Activated naive CD8-positive, alpha-beta T cell (primary cell): ENCODE measurements at regions not wholly inside any gene's neighbourhood (a gene's known extent, or its start where the extent isn't known, plus 50 kb on each side); places are given as distances from the start of the nearest gene placed in this dataset.
"Not testable (repeated sequence)": the region's sequence is repeated elsewhere in the genome, so short reads cannot be mapped to it uniquely, and the experiment has no call there.

Source experiments
- H3K27ac Mint-ChIP-seq: one replicate; pipeline ENCODE4 v1.8.0; 2021; ENCODE audit warnings: mixed read lengths
- H3K27me3 Mint-ChIP-seq: one replicate; pipeline ENCODE4 v1.8.0; 2021; ENCODE audit warnings: mixed read lengths
- H3K36me3 Mint-ChIP-seq: one replicate; pipeline ENCODE4 v1.8.0; 2021; ENCODE audit warnings: mixed read lengths
- H3K4me1 Mint-ChIP-seq: one replicate; pipeline ENCODE4 v1.8.0; 2021; ENCODE audit warnings: low read depth, mixed read lengths
- H3K4me3 Mint-ChIP-seq: one replicate; pipeline ENCODE4 v1.8.0; 2021; ENCODE audit warnings: mild to moderate bottlenecking, mixed read lengths
- H3K9me3 Mint-ChIP-seq: one replicate; pipeline ENCODE4 v1.8.0; 2021; ENCODE audit warnings: low read depth, mixed read lengths

DNA sequence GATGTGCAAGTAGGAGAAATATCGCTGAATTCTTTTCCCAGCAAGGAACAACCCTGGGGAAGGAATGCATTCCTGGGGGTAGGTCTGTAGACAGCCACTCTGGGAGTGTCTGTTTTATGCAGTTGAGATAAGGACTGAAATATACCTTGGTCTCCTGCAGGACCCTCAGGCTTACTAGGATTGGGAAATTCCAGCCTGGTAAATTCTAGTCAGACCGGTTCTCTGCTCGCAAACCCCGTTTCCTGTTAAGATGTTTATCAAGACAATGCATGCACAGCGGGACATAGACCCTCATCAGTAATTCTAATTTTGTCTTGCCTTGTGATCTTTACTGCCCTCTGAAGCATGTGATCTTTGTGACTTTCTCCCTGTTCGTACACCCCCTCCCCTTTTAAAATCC, 839.0 kb downstream of the REEP3 start:
- not testable (repeated sequence) for H3K4me1 Mint-ChIP-seq, H3K27ac Mint-ChIP-seq, H3K36me3 Mint-ChIP-seq, H3K27me3 Mint-ChIP-seq, H3K4me3 Mint-ChIP-seq
- peaks cover 14% of the 10 kb centered on the region for H3K9me3 Mint-ChIP-seq

- Mint-ChIP-seq H3K4me1 (no peaks in the 10 kb centered on the region), H3K9me3 (peaks cover 11% of the 10 kb centered on the region), H3K27ac (no peak overlapping the region), H3K27me3 (no peaks in the 10 kb centered on the region), H3K36me3 (no peaks in the 10 kb centered on the region), H3K4me3 (no peak overlapping the region)
Observed at GRCh38 chr10:64363687-64364086, 842.5 kb downstream of the REEP3 start.

- Mint-ChIP-seq H3K27ac (no peak overlapping the region), H3K9me3 (no peaks in the 10 kb centered on the region), H3K36me3 (no peaks in the 10 kb centered on the region), H3K27me3 (no peaks in the 10 kb centered on the region), H3K4me3 (no peak overlapping the region), H3K4me1 (no peaks in the 10 kb centered on the region)
Observed at GRCh38 chr10:64365663-64366062, 844.5 kb downstream of the REEP3 start.

GRCh38 chr10:64368298-64368697, 847.1 kb downstream of the REEP3 start:
- Mint-ChIP-seq H3K4me1 (no peaks in the 10 kb centered on the region), H3K9me3 (peaks cover 4% of the 10 kb centered on the region), H3K27me3 (no peaks in the 10 kb centered on the region), H3K4me3 (no peak overlapping the region), H3K36me3 (no peaks in the 10 kb centered on the region), H3K27ac (no peak overlapping the region)

GRCh38 chr10:64369885-64370773, 848.9 kb downstream of the REEP3 start:
- Mint-ChIP-seq H3K4me1 (no peaks in the 10 kb centered on the region), H3K4me3 (no peak overlapping the region), H3K36me3 (no peaks in the 10 kb centered on the region), H3K9me3 (peaks cover 5% of the 10 kb centered on the region), H3K27me3 (no peaks in the 10 kb centered on the region), H3K27ac (no peak overlapping the region)

DNA sequence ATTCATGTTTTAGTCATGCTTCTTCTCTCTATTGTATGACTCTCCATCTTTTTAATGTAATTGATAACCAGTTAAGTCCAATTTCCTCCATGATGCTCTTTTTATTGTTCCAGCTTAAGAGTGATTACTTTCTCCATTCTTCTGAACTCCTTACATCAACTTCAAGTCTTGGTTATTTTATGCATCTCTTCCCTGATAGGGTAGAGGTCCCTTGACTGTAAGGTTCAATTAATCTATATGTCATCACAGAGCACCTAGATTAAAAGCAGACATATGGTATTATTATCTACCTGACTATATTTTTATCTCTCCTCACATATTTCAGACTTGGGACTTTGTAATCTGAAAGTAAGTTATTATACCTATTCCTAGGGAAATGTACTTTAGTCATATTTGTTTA, 853.1 kb downstream of the REEP3 start:
- Mint-ChIP-seq H3K9me3 (peaks cover 5% of the 10 kb centered on the region), H3K27ac (no peak overlapping the region), H3K4me3 (no peak overlapping the region), H3K36me3 (no peaks in the 10 kb centered on the region), H3K4me1 (no peaks in the 10 kb centered on the region), H3K27me3 (no peaks in the 10 kb centered on the region)

GRCh38 chr10:64376167-64376566, 855.0 kb downstream of the REEP3 start:
- H3K36me3 Mint-ChIP-seq: no peaks in the 10 kb centered on the region
- peaks cover 5% of the 10 kb centered on the region for H3K9me3 Mint-ChIP-seq
- no peaks in the 10 kb centered on the region for H3K4me1 Mint-ChIP-seq
- H3K27me3 Mint-ChIP-seq: no peaks in the 10 kb centered on the region
- no peak overlapping the region for H3K27ac Mint-ChIP-seq
- H3K4me3 Mint-ChIP-seq: no peak overlapping the region

GRCh38 chr10:64379898-64380297, 858.7 kb downstream of the REEP3 start:
- no peak overlapping the region for H3K4me3 Mint-ChIP-seq

DNA sequence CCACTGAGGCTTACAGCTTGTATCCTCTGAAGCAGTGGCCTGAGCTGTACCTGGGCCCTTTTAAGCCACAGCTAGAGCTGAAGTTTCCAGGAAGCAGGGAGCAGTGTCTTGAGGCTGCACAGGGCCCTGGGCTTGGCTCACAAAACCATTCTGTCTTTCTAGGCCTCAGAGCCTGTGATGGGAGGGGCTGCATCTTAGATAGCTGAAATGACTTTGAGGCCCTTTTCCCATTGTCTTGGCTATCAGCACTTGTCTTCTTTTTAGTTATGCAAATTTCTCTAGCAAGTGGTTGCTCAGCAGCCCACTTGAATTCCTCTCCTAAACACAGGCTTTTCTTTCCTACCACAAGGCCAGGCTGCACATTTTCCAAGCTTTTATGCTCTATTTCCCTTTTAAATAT, 864.2 kb downstream of the REEP3 start:
- Mint-ChIP-seq H3K4me1 (no peaks in the 10 kb centered on the region), H3K9me3 (peaks cover 3% of the 10 kb centered on the region), H3K4me3 (no peak overlapping the region), H3K27ac (no peak overlapping the region), H3K36me3 (no peaks in the 10 kb centered on the region), H3K27me3 (no peaks in the 10 kb centered on the region)

More at GRCh38 chr10:64379898-64380297, 858.7 kb downstream of the REEP3 start:
- Mint-ChIP-seq H3K36me3 (no peaks in the 10 kb centered on the region), H3K4me1 (no peaks in the 10 kb centered on the region), H3K9me3 (no peaks in the 10 kb centered on the region), H3K27ac (no peak overlapping the region), H3K27me3 (no peaks in the 10 kb centered on the region)

DNA sequence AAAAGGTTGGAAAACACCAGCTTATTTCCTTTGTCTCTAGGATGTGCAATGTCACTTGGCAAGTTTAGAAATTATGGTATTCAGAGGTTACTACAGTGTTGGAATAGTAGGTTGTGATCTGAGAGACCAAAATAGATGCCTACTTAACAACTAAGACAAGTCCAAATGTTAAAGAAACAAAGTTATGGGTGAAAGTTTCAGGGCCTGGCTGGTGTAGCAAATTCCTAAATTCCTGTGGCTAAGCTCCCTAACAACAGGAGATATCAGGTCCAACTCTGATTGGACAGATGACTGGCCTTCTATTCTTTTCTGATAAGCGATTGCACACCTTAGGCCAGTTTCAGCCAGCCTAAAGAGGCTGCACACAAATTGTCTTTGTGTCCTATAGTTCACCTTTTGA, 873.5 kb downstream of the REEP3 start:
- no peak overlapping the region for H3K27ac Mint-ChIP-seq
- peaks cover 2% of the 10 kb centered on the region for H3K9me3 Mint-ChIP-seq
- H3K4me3 Mint-ChIP-seq: no peak overlapping the region
- no peaks in the 10 kb centered on the region for H3K36me3 Mint-ChIP-seq
- H3K27me3 Mint-ChIP-seq: no peaks in the 10 kb centered on the region
- H3K4me1 Mint-ChIP-seq: no peaks in the 10 kb centered on the region

- H3K9me3 Mint-ChIP-seq: no peaks in the 10 kb centered on the region
- no peak overlapping the region for H3K4me3 Mint-ChIP-seq
- H3K4me1 Mint-ChIP-seq: no peaks in the 10 kb centered on the region
- no peaks in the 10 kb centered on the region for H3K36me3 Mint-ChIP-seq
- H3K27ac Mint-ChIP-seq: no peak overlapping the region
- H3K27me3 Mint-ChIP-seq: no peaks in the 10 kb centered on the region
Observed at GRCh38 chr10:64396105-64396708, 875.0 kb downstream of the REEP3 start.

- H3K27ac Mint-ChIP-seq: no peak overlapping the region
- no peaks in the 10 kb centered on the region for H3K36me3 Mint-ChIP-seq
- H3K4me3 Mint-ChIP-seq: no peak overlapping the region
- no peaks in the 10 kb centered on the region for H3K4me1 Mint-ChIP-seq
- no peaks in the 10 kb centered on the region for H3K9me3 Mint-ChIP-seq
- no peaks in the 10 kb centered on the region for H3K27me3 Mint-ChIP-seq
Observed at GRCh38 chr10:64397125-64397524, 875.9 kb downstream of the REEP3 start.

DNA sequence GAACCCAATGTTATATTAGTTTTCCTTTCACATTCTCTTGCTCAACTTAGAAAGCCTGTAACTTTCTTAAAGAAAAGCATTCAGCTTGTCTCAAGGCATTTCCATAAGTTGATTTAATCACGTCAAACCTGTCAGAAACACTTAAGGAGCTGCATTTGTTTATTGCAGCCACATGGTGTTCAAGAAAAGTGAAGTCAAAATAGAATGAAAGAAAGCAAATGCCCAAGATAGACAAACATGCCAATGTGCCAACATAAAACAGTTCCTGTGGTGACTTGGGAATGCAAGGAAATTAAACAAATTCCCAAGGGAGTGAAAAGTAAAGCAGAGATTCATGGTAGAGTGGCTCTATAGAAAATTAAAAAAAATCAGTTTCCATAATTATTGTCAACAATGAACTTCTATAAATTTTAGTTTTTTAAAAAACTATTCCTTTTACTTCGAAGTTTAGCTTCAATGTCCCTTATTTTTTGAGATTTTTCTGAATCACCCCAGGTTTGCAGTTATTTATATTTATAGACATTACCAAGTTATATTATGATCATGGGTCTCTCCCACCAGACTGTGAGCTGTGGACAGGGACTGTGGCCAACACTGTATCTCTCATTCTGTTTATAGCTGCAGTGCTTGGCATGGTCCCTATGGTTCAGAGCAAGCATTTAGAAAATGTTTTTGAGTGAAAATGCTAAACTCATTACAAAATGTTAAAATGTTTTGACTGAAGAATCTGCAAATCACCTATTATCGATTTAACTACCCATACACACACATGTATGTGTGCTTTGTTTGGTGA, 887.4 kb downstream of the REEP3 start:
- no peaks in the 10 kb centered on the region for H3K36me3 Mint-ChIP-seq

DNA sequence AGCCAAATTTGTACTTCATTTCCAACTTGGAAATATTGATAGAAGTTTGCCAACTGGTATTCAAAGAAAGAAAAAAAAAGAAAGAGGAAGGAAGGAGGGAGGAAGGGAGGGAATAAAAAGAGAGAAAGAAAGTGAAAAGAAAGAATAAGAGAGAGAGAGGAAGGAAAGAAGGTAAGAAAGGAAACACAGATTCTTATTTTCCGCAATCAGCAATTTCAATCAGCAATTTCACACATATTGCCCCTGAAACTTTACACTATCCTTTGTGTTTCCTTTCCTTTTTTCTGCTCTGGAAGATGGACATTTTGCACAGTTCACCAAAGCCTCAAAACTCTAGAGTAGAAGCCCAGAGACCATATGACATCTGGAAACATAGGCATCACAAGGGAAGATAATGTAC, 888.1 kb downstream of the REEP3 start:
- Mint-ChIP-seq H3K4me1 (no peaks in the 10 kb centered on the region), H3K4me3 (no peak overlapping the region), H3K27me3 (no peaks in the 10 kb centered on the region), H3K9me3 (no peaks in the 10 kb centered on the region), H3K27ac (no peak overlapping the region), H3K36me3 (no peaks in the 10 kb centered on the region)

More for the DNA sequence above, 887.4 kb downstream of the REEP3 start:
- Mint-ChIP-seq H3K27ac (no peak overlapping the region), H3K27me3 (no peaks in the 10 kb centered on the region), H3K4me1 (no peaks in the 10 kb centered on the region), H3K4me3 (no peak overlapping the region), H3K9me3 (no peaks in the 10 kb centered on the region)

- Mint-ChIP-seq H3K27ac (no peak overlapping the region), H3K27me3 (no peaks in the 10 kb centered on the region), H3K9me3 (no peaks in the 10 kb centered on the region), H3K36me3 (no peaks in the 10 kb centered on the region), H3K4me3 (no peak overlapping the region), H3K4me1 (no peaks in the 10 kb centered on the region)
Observed at GRCh38 chr10:64416011-64416410, 894.8 kb downstream of the REEP3 start.
